Large intestine (tissue), 3 donors: ENCODE measurements at regions not wholly inside any gene's neighbourhood (a gene's known extent, or its start where the extent isn't known, plus 50 kb on each side); places are given as distances from the start of the nearest gene placed in this dataset.
"Not testable (repeated sequence)": the region's sequence is repeated elsewhere in the genome, so short reads cannot be mapped to it uniquely, and the experiment has no call there.

ENCODE experiments used
- DNase-seq, 2 donors: peaks; one replicate each; pipeline versions ENCODE4 v3.0.0 to v3.0.0-alpha.2; 2013
- H3K27ac ChIP-seq: one replicate; pipeline ENCODE4 v1.5.1; 2013; ENCODE audit warnings: low read length
- H3K27me3 ChIP-seq: 2 replicates; pipeline ENCODE4 v1.6.1; 2013; ENCODE audit warnings: low read length; ENCODE audit not compliant: control insufficient read depth, insufficient read depth
- H3K36me3 ChIP-seq: 2 replicates; pipeline ENCODE4 v1.6.1; 2013; ENCODE audit warnings: low read length; ENCODE audit not compliant: control insufficient read depth, insufficient read depth
- H3K4me1 ChIP-seq: one replicate; pipeline ENCODE4 v1.6.1; 2013; ENCODE audit warnings: low read length; ENCODE audit not compliant: control insufficient read depth, insufficient read depth
- H3K4me3 ChIP-seq: one replicate; pipeline ENCODE4 v1.5.1; 2013; ENCODE audit warnings: low read length
- H3K9me3 ChIP-seq: one replicate; pipeline ENCODE4 v1.6.1; 2013; ENCODE audit warnings: mild to moderate bottlenecking, low read depth, low read length, moderate library complexity; ENCODE audit not compliant: control insufficient read depth
- whole genome bisulfite sequencing: methylation state at CpG from one replicate; pipeline ENCODE4 v1.1.5; 2013; ENCODE audit warnings: low lambda C conversion rate; ENCODE audit not compliant: insufficient coverage; 5-methylcytosine and 5-hydroxymethylcytosine counted together

DNA sequence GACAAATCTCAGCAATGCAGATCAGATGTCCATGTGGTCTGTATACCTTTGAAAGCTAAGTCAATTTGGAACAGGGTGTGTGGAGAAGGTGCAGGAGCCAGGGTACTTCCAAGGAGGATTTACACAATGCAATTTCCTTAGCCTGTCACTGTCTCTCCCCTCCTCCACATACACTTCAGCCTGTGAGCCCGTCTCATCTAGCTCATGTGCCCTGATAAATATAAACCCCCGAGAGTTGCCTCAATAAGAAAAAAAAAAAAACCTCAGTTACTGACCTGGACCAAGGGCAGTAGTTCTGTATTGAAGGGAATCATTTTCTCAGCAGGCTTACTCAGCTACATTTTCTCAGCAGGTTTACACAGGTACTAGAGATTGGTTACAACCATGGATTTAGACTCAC lies 132.1 kb upstream of the PELI2 start:
- no peaks in the 10 kb centered on the region for H3K36me3 ChIP-seq
- H3K27ac ChIP-seq, result no peak overlapping the region
- no CpG with 5 or more reads among the region's 2 CpGs for WGBS
- H3K9me3 ChIP-seq, result no peaks in the 10 kb centered on the region
- H3K4me3 ChIP-seq, result no peak overlapping the region
- H3K27me3 ChIP-seq, result no peaks in the 10 kb centered on the region
- DNase-seq, result no peak
- H3K4me1 ChIP-seq, result no peaks in the 10 kb centered on the region

GRCh38 chr14:56000846-56001245 lies 117.4 kb upstream of the PELI2 start:
- Histone ChIP-seq H3K4me3 (no peak overlapping the region), H3K27me3 (no peaks in the 10 kb centered on the region), H3K27ac (no peak overlapping the region), H3K9me3 (no peaks in the 10 kb centered on the region), H3K36me3 (no peaks in the 10 kb centered on the region), H3K4me1 (peaks cover 28% of the 10 kb centered on the region)
- no CpG with 5 or more reads among the region's 3 CpGs for WGBS
- no peak for DNase-seq

DNA sequence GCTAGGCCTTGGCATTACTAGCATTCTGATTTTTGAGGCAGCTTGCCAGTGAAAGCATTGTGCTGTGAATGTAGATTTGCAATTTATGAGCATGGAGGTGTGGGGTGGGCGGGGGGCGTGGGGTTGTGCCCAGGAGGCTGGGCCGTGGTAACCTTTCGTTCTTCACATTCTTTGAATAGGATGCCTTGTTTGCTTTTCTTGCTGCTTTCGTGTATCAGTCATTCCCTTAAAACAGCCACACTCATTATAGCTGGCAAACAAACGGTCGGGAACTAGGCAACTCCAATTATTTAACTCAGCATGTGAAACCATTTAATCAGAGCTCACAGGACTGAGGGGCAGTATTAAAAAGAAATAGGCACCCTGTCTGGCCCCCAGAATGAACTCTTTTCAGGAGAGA lies 115.9 kb upstream of the PELI2 start:
- WGBS, result no CpG with 5 or more reads among the region's 7 CpGs
- Histone ChIP-seq H3K27ac (no peak overlapping the region), H3K4me3 (no peak overlapping the region), H3K27me3 (no peaks in the 10 kb centered on the region), H3K4me1 (peaks cover 33% of the 10 kb centered on the region), H3K9me3 (no peaks in the 10 kb centered on the region), H3K36me3 (no peaks in the 10 kb centered on the region)
- no peak for DNase-seq

DNA sequence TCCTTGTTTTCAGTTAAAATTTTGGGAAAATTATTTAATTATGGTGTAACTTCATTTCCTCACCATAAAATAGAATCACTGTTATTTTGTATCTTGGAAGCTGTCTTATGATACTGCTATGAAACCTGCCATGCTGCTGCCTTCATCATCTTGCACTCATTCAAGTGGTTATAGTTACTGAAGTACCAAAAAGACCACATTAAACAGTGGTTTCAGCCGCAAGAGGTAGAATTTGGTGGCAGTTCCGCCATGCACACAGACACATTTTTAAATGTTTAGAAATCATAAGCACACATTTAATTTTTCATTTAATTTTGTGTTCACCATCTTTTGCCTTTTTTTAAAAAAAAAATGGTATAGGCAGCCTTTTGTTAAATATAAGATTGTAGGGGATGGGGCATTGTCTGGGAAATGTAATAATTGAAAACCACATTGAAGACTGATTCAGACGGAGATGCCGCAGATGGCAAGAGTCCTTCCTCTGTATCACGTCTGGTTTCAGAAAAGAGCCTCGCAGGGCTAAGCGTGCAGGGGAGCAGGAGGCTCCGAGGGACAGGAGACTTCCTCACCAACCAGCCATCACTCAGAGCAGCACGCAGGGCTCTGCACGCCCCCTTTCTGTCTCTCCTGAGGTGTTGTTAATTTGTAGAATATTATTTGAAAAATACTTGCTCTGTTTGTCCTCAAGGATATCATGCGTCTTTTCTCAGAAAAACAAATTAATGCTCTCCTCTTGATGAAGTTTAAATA lies 115.2 kb upstream of the PELI2 start:
- Histone ChIP-seq H3K9me3 (no peaks in the 10 kb centered on the region), H3K36me3 (no peaks in the 10 kb centered on the region), H3K27ac (peak overlapping the region; percentile 91), H3K4me3 (no peak overlapping the region), H3K27me3 (no peaks in the 10 kb centered on the region), H3K4me1 (peaks cover 33% of the 10 kb centered on the region)
- no CpG with 5 or more reads among the region's 11 CpGs for WGBS
- DNase-seq, result no peak

DNA sequence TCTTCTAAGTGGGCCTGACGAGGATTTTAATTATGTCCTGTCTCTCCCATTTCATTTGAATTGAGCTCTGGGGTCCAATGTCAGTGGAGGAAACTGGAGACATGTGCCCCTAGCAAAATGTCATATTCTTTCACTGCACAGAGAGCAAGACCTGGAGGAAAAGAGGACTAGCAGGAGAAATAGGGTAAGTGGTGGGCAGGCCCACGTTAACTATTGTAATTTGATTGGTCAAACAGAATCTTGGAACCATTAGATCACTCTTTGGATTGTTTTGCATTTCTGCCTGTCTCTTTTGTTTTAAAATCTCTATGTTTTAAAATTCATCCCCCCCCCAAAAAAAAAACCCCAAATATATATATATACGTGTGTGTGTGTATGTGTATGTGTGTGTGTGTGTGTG lies 113.9 kb upstream of the PELI2 start:
- H3K27me3 ChIP-seq, result no peaks in the 10 kb centered on the region
- H3K4me3 ChIP-seq, result no peak overlapping the region
- 40% methylated on average over 2 of the region's 3 CpGs for WGBS
- DNase-seq, result peak in 1 of 2 donors; percentile 48
- peaks cover 33% of the 10 kb centered on the region for H3K4me1 ChIP-seq
- no peaks in the 10 kb centered on the region for H3K36me3 ChIP-seq
- H3K9me3 ChIP-seq, result no peaks in the 10 kb centered on the region
- H3K27ac ChIP-seq, result peak overlapping the region; percentile 91

- Histone ChIP-seq H3K27ac (peak overlapping the region; percentile 91), H3K36me3 (no peaks in the 10 kb centered on the region), H3K27me3 (no peaks in the 10 kb centered on the region), H3K4me1 (peaks cover 33% of the 10 kb centered on the region), H3K9me3 (no peaks in the 10 kb centered on the region), H3K4me3 (peak overlapping the region; percentile 11)
- 0% methylated on average over 1 of the region's 14 CpGs for WGBS
- DNase-seq, result peak in 1 of 2 donors; percentile 86
These were observed 113.4 kb upstream of the PELI2 start for GRCh38 chr14:56004786-56005185.

- H3K4me1 ChIP-seq, result peaks cover 33% of the 10 kb centered on the region
- H3K27me3 ChIP-seq, result no peaks in the 10 kb centered on the region
- no peaks in the 10 kb centered on the region for H3K36me3 ChIP-seq
- peak overlapping the region; percentile 11 for H3K4me3 ChIP-seq
- H3K9me3 ChIP-seq, result no peaks in the 10 kb centered on the region
- peak; percentile 83 to 96 for DNase-seq
- WGBS, result no CpG with 5 or more reads among the region's 11 CpGs
- peak overlapping the region; percentile 91 for H3K27ac ChIP-seq
These were observed 112.8 kb upstream of the PELI2 start for GRCh38 chr14:56005191-56006053.

DNA sequence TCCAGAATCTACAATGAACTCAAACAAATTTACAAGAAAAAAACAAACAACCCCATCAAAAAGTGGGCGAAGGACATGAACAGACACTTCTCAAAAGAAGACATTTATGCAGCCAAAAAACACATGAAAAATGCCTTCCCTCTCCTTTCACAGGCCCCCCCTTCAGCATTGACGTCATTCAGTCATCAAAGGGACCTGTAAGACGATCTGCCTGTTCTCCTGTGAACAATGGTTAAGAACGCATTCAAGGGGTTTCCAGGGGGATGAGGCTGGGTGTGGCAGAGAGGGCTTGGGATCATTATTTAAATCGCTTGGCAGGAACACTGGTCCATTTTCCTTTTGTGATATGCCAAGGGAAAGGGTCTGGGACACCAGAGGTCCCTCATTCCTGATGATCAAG lies 110.7 kb upstream of the PELI2 start:
- peaks cover 29% of the 10 kb centered on the region for H3K4me1 ChIP-seq
- H3K27me3 ChIP-seq, H3K4me3 ChIP-seq, H3K36me3 ChIP-seq, H3K9me3 ChIP-seq, H3K27ac ChIP-seq, DNase-seq: not testable (repeated sequence)
- no CpG with 5 or more reads among the region's 5 CpGs for WGBS

GRCh38 chr14:56008150-56008549 lies 110.1 kb upstream of the PELI2 start:
- Histone ChIP-seq H3K27ac (no peak overlapping the region), H3K4me3 (no peak overlapping the region), H3K9me3 (no peaks in the 10 kb centered on the region), H3K36me3 (no peaks in the 10 kb centered on the region), H3K27me3 (no peaks in the 10 kb centered on the region), H3K4me1 (peaks cover 25% of the 10 kb centered on the region)
- WGBS, result no CpG with 5 or more reads among the region's 1 CpG
- no peak for DNase-seq

DNA sequence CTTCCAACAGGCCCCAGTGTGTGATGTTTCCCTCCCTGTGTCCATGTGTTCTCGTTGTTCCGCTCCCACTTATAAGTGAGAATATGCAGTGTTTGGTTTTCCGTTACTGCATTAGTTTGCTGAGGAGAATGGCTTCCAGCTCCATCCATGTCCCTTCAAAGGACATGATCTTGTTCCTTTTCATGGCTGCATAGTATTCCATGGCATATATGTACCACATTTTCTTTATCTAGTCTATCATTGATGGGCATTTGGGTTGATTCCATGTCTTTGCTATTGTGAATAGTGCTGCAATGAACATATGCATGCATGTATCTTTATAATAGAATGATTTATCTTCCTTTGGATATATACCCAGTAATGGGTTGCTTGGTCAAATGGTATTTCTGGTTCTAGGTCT lies 109.5 kb upstream of the PELI2 start:
- H3K36me3 ChIP-seq, H3K9me3 ChIP-seq, H3K27me3 ChIP-seq, DNase-seq, H3K4me3 ChIP-seq, H3K27ac ChIP-seq: not testable (repeated sequence)
- no CpG with 5 or more reads among the region's 3 CpGs for WGBS
- H3K4me1 ChIP-seq, result peaks cover 20% of the 10 kb centered on the region
